GM12873 (cell line): ENCODE measurements at regions not wholly inside any gene's neighbourhood (a gene's known extent, or its start where the extent isn't known, plus 50 kb on each side); places are given as distances from the start of the nearest gene placed in this dataset.

Experiments
- CTCF ChIP-seq: IDR thresholded peaks from 2 replicates; pipeline ENCODE4 v1.5.1; 2012; ENCODE audit warnings: low read depth, mild to moderate bottlenecking, moderate library complexity, low read length, control low read depth; ENCODE audit not compliant: insufficient read depth; ENCODE audit errors: missing control alignments

- TF ChIP-seq CTCF, result no peak
Measured at GRCh38 chr4:123817025-123817688, 420.6 kb downstream of the SPRY1 start.

GRCh38 chr4:123819362-123820035 is 422.9 kb downstream of the SPRY1 start:
- TF ChIP-seq CTCF, result no peak

- no peak for TF ChIP-seq CTCF
Measured at GRCh38 chr4:123821861-123822260, 425.3 kb downstream of the SPRY1 start.

DNA sequence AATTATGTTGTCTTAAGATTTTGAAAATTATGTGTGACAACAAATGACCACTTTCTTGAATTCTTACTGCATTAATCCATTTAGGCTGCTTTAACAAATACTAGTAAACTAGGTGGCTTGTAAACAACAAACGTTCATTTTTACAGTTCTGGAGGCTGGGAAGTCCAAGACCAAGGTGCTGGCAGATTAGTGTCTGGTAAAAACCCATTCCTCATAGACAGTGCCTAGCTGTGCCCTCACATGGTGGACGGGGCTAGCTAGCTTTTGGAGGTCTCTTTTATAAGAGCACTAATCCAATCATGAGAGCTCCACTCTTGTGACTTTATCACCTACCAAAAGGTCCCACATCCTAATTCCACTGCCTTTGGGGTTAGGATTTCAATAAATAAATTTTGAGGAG is 425.8 kb downstream of the SPRY1 start:
- no peak for TF ChIP-seq CTCF

DNA sequence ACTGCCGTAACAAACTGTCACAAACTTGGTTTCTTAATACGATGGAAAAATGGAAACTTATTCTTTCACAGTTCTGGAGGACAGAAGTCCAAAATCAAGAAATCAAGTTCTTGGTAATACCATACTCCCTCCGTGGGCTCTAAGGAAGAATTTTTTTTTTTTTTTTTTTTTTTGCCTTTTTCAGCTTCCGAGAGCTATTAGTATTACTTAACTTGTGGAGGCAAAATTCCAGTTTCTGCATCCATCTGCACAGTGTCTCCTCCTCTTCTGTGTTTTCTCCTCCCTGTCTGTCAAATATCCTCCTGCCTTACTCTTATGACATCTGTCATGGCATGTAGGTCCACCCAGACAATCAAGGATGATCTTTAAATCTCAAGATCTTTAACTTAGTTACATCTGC is 426.6 kb downstream of the SPRY1 start:
- TF ChIP-seq CTCF, result no peak

DNA sequence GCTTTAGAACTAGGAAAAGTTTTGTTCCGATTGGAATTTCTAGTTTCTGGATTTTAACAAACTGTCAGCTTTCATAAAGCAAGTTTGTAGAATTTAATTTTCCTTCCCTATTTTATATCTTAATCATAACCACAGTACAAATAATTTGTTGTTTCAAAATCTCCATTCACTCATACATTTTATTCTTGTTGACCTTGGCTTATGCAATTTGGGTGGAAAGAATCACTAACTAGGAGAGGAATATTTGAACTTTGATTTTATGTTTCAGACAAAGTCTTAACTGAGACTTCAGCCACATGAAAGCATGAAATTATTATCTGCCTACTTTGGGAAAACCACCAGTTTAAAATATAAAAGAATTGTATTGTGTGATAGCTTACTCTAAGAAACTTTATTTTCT is 427.9 kb downstream of the SPRY1 start:
- TF ChIP-seq CTCF, result no peak

GRCh38 chr4:123825596-123826291 is 429.1 kb downstream of the SPRY1 start:
- no peak for TF ChIP-seq CTCF
